Esophagus muscularis mucosa (tissue), 3 donors: ENCODE measurements at regions not wholly inside any gene's neighbourhood (a gene's known extent, or its start where the extent isn't known, plus 50 kb on each side); places are given as distances from the start of the nearest gene placed in this dataset.

Source experiments
- CTCF ChIP-seq, 3 experiments: fragments of 200-600 bp in 2 of 3; fragments of 450-650 bp in 1 of 3; sonication (generic) in 2 of 3; IDR thresholded peaks; one replicate each; pipeline ENCODE4 v1.5.1; 2017 to 2019; ENCODE audit warnings: antibody characterized with exemption in 3 of 3, mild to moderate bottlenecking in 2 of 3, moderate library complexity in 1 of 3
- POLR2A ChIP-seq: fragments of 450-650 bp; IDR thresholded peaks from one replicate; pipeline ENCODE4 v1.6.1; 2017; ENCODE audit warnings: antibody characterized with exemption, moderate library complexity, mild to moderate bottlenecking, low read depth

DNA sequence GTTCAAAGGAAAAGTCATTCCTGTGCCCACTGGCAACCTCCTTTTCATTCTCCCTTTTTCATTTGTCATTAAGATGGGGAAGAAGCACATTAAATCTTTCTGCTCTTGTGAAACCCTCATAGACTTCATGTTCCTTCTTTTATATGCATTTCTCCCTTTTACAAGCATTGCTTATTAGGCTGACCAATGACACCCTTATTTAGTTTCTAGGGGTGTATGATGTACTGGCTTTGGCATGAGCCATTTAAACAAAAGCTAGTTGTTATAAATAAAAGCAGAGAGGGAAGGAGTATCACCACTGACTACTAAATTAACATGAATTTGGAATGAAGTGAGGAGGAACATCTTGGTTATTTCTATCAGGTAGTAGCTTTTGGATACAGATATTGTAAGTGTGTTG lies 68.2 kb upstream of the PCDH9 start:
- no peak for TF ChIP-seq CTCF (IDR thresholded peaks at IDR 0.05)
- TF ChIP-seq POLR2A, result no peak
